ENCODE measurements at regions not wholly inside any gene's neighbourhood (a gene's known extent, or its start where the extent isn't known, plus 50 kb on each side); places are given as distances from the start of the nearest gene placed in this dataset.
"Not testable (repeated sequence)": the region's sequence is repeated elsewhere in the genome, so short reads cannot be mapped to it uniquely, and the experiment has no call there.

- intact Hi-C loops (cut with DNase I), result no loop called here
- H3K4me3 ChIP-seq, result no peak overlapping the region
- H3K4me1 ChIP-seq, result peaks cover 0 to 13% (median 9%) of the 10 kb centered on the region in 4 donors
- H3K36me3 ChIP-seq, result no peaks in the 10 kb centered on the region
- no peak for TF ChIP-seq CTCF (IDR thresholded peaks at IDR 0.05)
- no peak for TF ChIP-seq EP300 (IDR thresholded peaks at IDR 0.05)
- TF ChIP-seq POLR2AphosphoS5 (IDR thresholded peaks at IDR 0.05), result no peak
- no peak for TF ChIP-seq POLR2A (IDR thresholded peaks at IDR 0.05; ENCODE audit: low read depth)
- no peaks in the 10 kb centered on the region for H3K27me3 ChIP-seq
- 86% methylated on average over 2 of the region's 2 CpGs for WGBS
- DNase-seq (ENCODE audit: extremely low spot score), result no peak
- peak overlapping the region in 1 of 4 donors; percentile 18 for H3K27ac ChIP-seq (replicated peaks in 1 of 4)
- no peaks in the 10 kb centered on the region for H3K9me3 ChIP-seq
These were observed 57.0 kb upstream of the FOXN3 start for GRCh38 chr14:89473989-89474388.

- peaks cover 0 to 13% (median 9%) of the 10 kb centered on the region in 4 donors for H3K4me1 ChIP-seq
- WGBS, result 76% methylated on average over 2 of the region's 2 CpGs
- H3K4me3 ChIP-seq, result no peak overlapping the region
- TF ChIP-seq POLR2A (IDR thresholded peaks at IDR 0.05; ENCODE audit: low read depth), result no peak
- H3K36me3 ChIP-seq, result no peaks in the 10 kb centered on the region
- DNase-seq (ENCODE audit: extremely low spot score), result no peak
- H3K27me3 ChIP-seq, result no peaks in the 10 kb centered on the region
- intact Hi-C loops (cut with DNase I), result no loop called here
- H3K27ac ChIP-seq (replicated peaks in 1 of 4), result no peak overlapping the region
- no peaks in the 10 kb centered on the region for H3K9me3 ChIP-seq
These were observed 56.5 kb upstream of the FOXN3 start for GRCh38 chr14:89473569-89473968.

GRCh38 chr14:89470401-89470800 is 53.4 kb upstream of the FOXN3 start:
- 93% methylated on average over 6 of the region's 6 CpGs for WGBS
- H3K27ac ChIP-seq (replicated peaks in 1 of 4), result no peak overlapping the region
- peaks cover 0 to 13% (median 9%) of the 10 kb centered on the region in 4 donors for H3K4me1 ChIP-seq
- no peaks in the 10 kb centered on the region for H3K27me3 ChIP-seq
- H3K36me3 ChIP-seq, result no peaks in the 10 kb centered on the region
- H3K9me3 ChIP-seq, result no peaks in the 10 kb centered on the region
- intact Hi-C loops (cut with DNase I), result no loop called here
- no peak overlapping the region for H3K4me3 ChIP-seq
- TF ChIP-seq CTCF (IDR thresholded peaks at IDR 0.05), result no peak
- TF ChIP-seq POLR2A (IDR thresholded peaks at IDR 0.05; ENCODE audit: low read depth), result no peak
- no peak for TF ChIP-seq POLR2AphosphoS5 (IDR thresholded peaks at IDR 0.05)
- TF ChIP-seq EP300 (IDR thresholded peaks at IDR 0.05), result no peak
- DNase-seq (ENCODE audit: extremely low spot score), result no peak

DNA sequence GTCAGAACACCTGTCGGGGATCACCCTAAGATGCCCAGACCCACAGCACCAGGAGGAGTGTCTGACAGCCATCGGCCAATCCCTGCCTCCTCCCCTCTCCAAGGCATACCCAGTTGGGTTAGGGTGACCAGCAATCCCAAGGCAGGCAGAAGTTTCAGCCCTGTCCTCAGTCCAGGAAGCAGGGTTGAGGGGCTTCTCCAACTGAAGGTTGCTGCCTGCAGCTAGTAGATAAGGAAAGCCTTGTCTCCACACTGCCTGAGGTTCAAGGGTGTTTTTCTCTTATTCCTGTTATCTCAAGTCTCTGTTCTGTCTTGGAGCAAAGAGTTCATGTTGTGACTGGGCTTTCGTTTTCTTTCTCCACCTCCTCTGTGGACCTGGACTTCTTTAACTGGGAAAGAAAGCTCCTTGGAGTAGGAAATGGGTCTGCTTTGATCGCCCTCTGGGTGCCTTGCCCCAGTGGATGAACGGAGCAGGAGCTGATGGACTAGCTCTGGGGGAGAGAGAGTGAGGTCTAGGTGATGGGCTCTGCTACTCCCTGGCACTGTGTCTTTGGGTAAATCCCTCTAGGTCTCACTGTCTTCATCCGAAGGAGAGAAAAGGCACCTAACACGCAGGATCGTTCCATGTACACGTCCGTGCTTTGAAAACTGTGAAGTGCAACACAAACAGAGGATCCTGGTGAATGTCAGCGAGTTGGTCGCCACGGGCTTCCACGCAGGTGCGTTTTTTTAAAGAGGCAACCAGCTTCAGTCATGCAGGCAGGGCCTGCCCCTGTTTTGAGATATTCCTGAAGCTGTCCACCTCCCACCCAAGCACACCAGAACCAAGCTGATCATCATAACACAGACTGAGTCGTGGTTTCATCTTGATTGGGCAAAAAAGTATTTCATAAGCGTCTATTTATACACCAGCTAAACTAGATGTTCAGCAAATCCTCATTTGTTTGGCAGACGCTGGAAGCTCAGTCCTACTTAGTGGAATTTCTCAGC is 52.5 kb upstream of the FOXN3 start:
- Histone ChIP-seq H3K27me3 (no peaks in the 10 kb centered on the region), H3K4me3 (no peak overlapping the region), H3K27ac (replicated peaks in 1 of 4) (no peak overlapping the region), H3K36me3 (no peaks in the 10 kb centered on the region), H3K9me3 (no peaks in the 10 kb centered on the region), H3K4me1 (peaks cover 0 to 13% (median 9%) of the 10 kb centered on the region in 4 donors)
- DNase-seq (ENCODE audit: extremely low spot score), result no peak
- TF ChIP-seq EP300 (IDR thresholded peaks at IDR 0.05), result no peak
- TF ChIP-seq POLR2A (IDR thresholded peaks at IDR 0.05; ENCODE audit: low read depth), result no peak
- TF ChIP-seq POLR2AphosphoS5 (IDR thresholded peaks at IDR 0.05), result no peak
- TF ChIP-seq CTCF (IDR thresholded peaks at IDR 0.05), result no peak
- intact Hi-C loops (cut with DNase I), result no loop called here
- WGBS, result 76% methylated on average over 15 of the region's 18 CpGs

DNA sequence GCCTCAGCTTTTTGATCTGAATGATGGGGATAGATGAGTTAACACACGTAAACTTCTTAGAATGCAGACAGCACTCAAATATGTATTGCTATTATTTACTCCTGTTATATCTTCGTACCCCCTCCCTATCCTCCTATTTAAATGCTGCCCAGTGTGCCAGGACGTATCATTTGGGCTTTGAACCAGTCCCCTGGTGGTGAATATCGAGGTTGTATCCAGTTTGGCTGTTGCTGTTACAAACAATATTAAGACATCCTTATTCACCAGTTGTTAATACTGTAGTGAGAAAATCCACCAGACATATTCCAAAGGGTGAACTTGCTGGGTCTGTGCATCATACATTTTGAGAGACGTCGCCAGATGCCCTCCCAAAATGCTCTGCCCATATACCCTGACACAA is 51.5 kb upstream of the FOXN3 start:
- H3K4me1 ChIP-seq, result peaks cover 0 to 13% (median 9%) of the 10 kb centered on the region in 4 donors
- no peaks in the 10 kb centered on the region for H3K9me3 ChIP-seq
- no peaks in the 10 kb centered on the region for H3K27me3 ChIP-seq
- H3K4me3 ChIP-seq, result no peak overlapping the region
- H3K27ac ChIP-seq (replicated peaks in 1 of 4), result no peak overlapping the region
- intact Hi-C loops (cut with DNase I), result no loop called here
- TF ChIP-seq EP300 (IDR thresholded peaks at IDR 0.05) (no peak), CTCF (IDR thresholded peaks at IDR 0.05) (no peak), POLR2AphosphoS5 (IDR thresholded peaks at IDR 0.05) (no peak), POLR2A (IDR thresholded peaks at IDR 0.05; ENCODE audit: low read depth) (no peak)
- WGBS, result 98% methylated on average over 6 of the region's 6 CpGs
- no peak for DNase-seq (ENCODE audit: extremely low spot score)
- no peaks in the 10 kb centered on the region for H3K36me3 ChIP-seq

GRCh38 chr14:89468030-89468429 is 51.0 kb upstream of the FOXN3 start:
- H3K36me3 ChIP-seq; H3K9me3 ChIP-seq; intact Hi-C loops (cut with DNase I); H3K27ac ChIP-seq (replicated peaks in 1 of 4); H3K27me3 ChIP-seq; DNase-seq (ENCODE audit: extremely low spot score); H3K4me3 ChIP-seq: not testable (repeated sequence)
- 88% methylated on average over 6 of the region's 6 CpGs for WGBS
- peaks cover 0 to 13% (median 9%) of the 10 kb centered on the region in 4 donors for H3K4me1 ChIP-seq

Data from esophagus muscularis mucosa (tissue), 4 donors.